Stimulated activated CD4-positive, alpha-beta T cell treated with anti-CD3 and anti-CD28 coated beads, Interleukin-1b, Interleukin-23, amount 100 ng/mL, for 24 hours (primary cell): ENCODE measurements at regions not wholly inside any gene's neighbourhood (a gene's known extent, or its start where the extent isn't known, plus 50 kb on each side); places are given as distances from the start of the nearest gene placed in this dataset.

Experiments
- DNase-seq, 4 experiments: peaks; one replicate each; pipeline ENCODE4 v3.0.0-alpha.2; 2020; ENCODE audit warnings: low read depth in 4 of 4, low spot score in 1 of 4

DNA sequence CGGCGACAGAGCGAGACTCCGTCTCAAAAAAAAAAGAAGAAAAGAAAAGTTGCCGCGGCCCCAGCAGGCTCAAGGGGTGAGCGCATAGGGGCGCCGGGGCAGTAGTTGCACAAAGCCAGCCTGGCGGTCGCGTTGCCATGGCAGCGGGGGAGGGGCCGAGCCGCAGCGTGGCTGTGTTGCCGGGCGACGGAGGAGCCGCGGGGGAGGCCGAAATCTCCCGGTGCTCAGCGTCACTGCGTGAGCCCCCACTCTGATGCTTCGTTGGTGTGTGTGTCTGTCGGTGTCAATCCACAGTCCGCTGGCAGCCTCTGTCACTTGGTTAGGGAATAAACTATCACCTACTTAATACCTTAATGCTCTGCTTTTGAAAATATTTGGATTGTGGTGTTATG lies 82.9 kb upstream of the C1QTNF9B start:
- peak; percentile 54 to 74 (median 70) for DNase-seq

- DNase-seq, result no peak
These were observed 86.4 kb upstream of the C1QTNF9B start for GRCh38 chr13:23983671-23984070.

- DNase-seq, result no peak
These were observed 87.2 kb upstream of the C1QTNF9B start for GRCh38 chr13:23984546-23984945.

- DNase-seq, result no peak
These were observed 87.8 kb upstream of the C1QTNF9B start for GRCh38 chr13:23985060-23985459.

GRCh38 chr13:23985839-23986238 lies 88.5 kb upstream of the C1QTNF9B start:
- DNase-seq, result no peak

GRCh38 chr13:23986619-23987018 lies 89.3 kb upstream of the C1QTNF9B start:
- no peak for DNase-seq

- no peak for DNase-seq
These were observed 90.1 kb upstream of the C1QTNF9B start for GRCh38 chr13:23987331-23987894.

- no peak for DNase-seq
These were observed 91.3 kb upstream of the C1QTNF9B start for GRCh38 chr13:23988546-23989122.

DNA sequence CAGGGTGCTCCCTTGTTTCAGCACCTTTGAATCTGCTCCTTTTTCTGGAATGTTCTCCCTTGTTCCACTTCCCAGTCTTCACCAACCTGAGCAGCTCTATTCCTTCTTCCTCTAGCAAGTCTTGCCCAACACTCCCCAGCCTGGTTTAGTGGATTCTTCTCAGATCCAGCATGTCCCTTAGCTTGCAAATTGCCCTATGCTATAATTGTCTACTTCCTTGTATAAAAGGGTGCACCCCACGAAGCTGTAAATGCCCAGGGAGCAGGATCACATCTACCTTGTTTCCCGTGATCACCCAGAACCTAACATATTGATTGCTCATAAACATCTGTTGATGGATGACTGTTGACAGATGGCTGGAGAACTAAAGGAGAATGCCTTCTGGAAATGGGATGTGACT lies 93.2 kb upstream of the C1QTNF9B start:
- no peak for DNase-seq

GRCh38 chr13:23991119-23991518 lies 93.8 kb upstream of the C1QTNF9B start:
- DNase-seq, result no peak

- DNase-seq, result no peak
These were observed 95.7 kb upstream of the C1QTNF9B start for GRCh38 chr13:23992781-23993679.

GRCh38 chr13:23993680-23993985 lies 96.3 kb upstream of the C1QTNF9B start:
- no peak for DNase-seq

DNA sequence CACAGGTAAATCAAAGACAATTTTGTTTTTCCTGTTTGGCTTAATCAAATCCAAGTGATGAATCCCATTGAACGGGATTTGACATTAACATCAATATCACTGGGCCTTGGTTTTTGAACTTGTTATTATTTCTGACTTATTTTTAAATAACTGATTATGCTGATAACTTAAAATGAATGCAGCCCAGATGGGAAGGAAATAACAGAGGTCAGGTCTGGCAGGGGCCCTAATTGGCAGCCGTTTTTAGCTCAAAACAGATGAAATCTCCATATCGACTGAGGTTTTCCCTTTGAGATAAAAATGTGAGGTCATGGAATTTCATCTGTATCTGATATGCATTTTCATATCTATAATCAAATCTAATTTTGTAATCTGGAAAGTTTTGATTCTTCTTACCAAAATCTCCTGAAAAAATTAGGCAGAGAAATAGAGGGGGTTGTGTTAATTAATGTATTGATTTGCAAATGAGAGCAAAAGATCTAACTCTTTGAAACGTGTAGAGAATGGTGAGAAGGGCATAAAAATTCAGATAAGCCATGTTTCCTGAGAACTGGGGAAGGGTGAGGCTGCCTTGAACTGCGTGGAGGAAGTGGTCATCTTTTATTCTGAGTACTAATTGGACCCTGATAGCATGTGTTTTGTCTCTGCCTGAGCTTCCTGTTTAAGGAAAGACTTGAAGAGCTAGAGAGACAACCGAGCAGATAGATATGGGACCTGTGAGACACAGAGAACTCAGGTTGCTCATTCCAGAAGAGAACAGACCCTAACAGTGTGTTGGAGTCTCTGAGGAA lies 98.2 kb upstream of the C1QTNF9B start:
- no peak for DNase-seq

DNA sequence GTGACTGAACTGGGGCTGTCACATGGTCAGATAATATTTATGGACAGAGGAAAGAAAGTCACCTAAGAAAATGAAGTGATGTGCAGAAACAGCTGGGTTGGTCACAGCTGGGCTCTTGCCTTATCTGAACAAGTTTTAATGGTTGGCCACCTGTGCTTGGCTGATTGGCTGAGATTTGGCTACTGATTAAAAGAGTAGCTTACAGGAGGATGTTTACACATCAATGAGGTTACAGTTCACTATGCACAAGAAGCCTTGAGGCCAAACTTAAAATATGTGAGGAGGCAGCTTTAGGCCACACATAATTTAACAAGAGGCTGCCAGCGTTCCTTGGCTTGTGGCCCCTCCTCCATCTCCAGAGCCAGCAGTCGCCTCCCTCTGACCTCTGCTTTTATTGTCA lies 99.2 kb upstream of the C1QTNF9B start:
- DNase-seq, result no peak

DNA sequence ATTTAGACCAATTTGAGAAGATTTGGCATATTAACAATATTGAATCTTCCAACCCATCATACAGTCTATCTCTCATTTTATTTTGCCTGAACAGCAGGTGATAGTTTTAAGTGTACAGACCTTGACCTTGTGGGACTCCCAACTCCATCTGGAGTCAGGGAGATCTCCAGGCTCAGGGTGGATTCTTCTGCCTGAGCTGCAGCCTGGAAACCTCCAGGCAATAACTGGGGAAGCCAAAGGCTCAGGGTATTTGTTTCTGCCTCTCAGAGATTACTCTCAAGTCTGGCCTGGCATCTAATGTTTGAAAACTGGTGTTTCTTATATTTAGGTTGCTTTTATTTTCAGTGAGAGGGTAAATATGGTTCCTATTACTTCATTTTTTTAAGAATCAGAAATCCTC lies 102.1 kb upstream of the C1QTNF9B start:
- DNase-seq, result no peak

DNA sequence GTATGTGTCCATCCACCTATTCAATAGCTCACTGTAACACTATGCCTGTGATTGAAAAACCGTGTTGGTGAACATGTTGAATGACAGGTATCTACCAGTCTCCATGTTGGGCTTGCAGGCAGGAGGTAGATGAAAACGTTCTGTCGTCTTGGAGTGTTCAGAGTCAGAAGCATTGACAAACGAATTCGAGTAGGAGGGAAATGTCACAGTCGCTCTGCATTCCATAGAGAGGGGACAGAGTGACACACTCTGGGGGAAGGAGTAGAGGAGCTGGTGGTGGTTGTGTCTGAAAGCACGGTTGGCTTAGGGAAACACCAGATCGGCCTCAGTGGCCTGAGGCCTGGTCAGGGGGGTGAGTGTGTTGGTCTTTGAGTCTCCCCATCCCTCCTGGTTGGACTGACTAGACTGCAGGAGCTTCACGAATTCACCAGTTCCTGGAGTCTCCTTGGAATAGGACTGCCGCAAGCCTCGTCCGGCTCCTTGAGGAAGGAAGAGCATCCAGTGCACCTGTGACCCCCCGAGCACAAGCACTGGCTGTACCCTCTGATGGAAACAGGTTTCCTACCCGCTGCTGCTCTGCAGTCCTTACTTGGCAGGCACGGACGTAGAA lies 105.0 kb upstream of the C1QTNF9B start:
- DNase-seq, result no peak

DNA sequence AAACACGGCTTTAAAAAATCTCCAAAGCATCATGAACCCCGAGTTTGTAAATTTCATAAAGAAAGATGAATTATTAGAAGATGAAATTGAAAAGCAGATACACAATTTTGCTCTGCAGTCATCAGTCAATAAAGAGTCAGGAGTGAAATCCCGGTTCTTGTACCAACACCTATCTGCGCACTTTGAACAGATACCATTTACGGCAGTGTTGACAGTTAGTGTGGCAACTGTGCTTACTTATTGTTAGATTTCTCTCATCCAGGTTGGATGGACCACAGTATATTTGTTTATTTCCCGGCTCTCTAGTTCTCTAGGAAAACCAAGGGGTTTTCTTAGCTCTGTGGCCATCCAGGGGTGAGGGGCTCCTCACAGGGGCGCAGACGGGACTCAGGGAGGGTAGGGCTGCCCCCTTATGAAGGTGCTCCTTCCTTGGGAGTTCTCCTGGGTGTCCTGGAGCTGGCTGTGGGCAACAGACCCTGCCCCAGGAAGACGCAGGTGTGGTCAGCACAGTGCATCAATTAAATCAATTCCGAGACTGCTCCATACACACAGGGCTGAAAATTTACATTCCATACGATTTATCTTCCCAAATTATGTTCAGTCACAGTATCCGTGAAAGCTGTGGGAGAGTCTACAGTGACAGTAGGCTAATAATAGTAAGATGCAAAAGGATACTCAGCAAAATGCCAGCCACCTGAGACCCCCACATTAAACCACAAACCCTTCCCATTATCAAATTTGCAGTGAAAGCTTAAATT lies 107.0 kb upstream of the C1QTNF9B start:
- no peak for DNase-seq

DNA sequence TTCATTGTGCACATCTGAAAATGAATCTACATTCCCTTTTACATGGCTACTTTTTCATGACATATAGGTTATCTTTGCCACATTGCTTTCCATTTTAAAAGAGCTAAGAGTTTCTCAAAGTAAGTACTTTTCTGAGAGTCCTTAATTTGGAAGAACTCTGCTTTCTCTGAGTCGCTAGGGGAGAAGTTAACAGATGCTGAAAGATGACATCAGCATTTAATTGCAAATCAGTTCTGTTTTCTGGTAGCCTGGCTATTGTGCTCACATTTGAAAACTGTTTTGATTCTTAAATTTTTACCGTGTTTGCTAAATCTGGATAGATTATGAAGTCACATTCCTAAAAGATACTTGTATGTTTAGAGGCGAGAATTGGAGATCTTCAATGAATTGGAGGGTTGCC lies 107.7 kb upstream of the C1QTNF9B start:
- no peak for DNase-seq

- DNase-seq, result no peak
These were observed 108.5 kb upstream of the C1QTNF9B start for GRCh38 chr13:24005755-24006281.

GRCh38 chr13:24006520-24007248 lies 109.4 kb upstream of the C1QTNF9B start:
- no peak for DNase-seq
